Cardiac fibroblast (primary cell): ENCODE measurements at regions not wholly inside any gene's neighbourhood (a gene's known extent, or its start where the extent isn't known, plus 50 kb on each side); places are given as distances from the start of the nearest gene placed in this dataset.

ENCODE experiments used
- DNase-seq, 2 donors: peaks; one replicate each; pipeline versions ENCODE4 v3.0.0 to v3.0.0-alpha.2; 2010; ENCODE audit warnings: low read depth in 2 of 2
- H3K4me3 ChIP-seq, 2 donors: replicated peaks in 1 of 2; 1 replicate in 1 of 2; 2 replicates in 1 of 2; pipeline ENCODE4 v1.5.1; 2011; ENCODE audit warnings: low read depth in 2 of 2, low read length in 2 of 2, mild to moderate bottlenecking in 2 of 2, moderate library complexity in 1 of 2
- TF ChIP-seq, protein P1 (sequence below): IDR thresholded peaks from one replicate; pipeline ENCODE4 v1.5.1; 2011; ENCODE audit warnings: low read depth, mild to moderate bottlenecking, low read length, inconsistent platforms

DNA sequence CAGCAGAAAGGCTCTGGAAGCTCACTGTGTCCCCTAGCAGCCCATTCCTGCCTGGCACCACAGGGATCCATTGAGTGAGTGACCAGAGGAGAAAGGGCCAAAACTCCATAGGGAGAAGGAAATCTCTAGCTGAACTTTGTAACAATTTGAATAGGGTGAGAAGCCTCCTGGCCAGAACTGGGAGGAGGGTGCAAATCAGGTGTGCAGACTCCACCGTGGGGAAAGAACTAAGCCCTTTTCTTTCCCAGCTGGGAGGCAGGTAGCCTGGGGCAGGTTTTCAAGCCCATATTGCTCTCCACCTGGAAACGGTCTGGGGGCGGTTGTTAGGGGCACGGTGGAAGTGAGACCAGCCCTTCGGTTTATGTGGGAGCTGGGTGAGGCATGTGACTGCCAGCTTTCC, 227.2 kb downstream of the SNCA start:
- H3K4me3 ChIP-seq = no peak overlapping the region
- DNase-seq = no peak
- TF ChIP-seq, protein P1, sequence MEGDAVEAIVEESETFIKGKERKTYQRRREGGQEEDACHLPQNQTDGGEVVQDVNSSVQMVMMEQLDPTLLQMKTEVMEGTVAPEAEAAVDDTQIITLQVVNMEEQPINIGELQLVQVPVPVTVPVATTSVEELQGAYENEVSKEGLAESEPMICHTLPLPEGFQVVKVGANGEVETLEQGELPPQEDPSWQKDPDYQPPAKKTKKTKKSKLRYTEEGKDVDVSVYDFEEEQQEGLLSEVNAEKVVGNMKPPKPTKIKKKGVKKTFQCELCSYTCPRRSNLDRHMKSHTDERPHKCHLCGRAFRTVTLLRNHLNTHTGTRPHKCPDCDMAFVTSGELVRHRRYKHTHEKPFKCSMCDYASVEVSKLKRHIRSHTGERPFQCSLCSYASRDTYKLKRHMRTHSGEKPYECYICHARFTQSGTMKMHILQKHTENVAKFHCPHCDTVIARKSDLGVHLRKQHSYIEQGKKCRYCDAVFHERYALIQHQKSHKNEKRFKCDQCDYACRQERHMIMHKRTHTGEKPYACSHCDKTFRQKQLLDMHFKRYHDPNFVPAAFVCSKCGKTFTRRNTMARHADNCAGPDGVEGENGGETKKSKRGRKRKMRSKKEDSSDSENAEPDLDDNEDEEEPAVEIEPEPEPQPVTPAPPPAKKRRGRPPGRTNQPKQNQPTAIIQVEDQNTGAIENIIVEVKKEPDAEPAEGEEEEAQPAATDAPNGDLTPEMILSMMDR = no peak

DNA sequence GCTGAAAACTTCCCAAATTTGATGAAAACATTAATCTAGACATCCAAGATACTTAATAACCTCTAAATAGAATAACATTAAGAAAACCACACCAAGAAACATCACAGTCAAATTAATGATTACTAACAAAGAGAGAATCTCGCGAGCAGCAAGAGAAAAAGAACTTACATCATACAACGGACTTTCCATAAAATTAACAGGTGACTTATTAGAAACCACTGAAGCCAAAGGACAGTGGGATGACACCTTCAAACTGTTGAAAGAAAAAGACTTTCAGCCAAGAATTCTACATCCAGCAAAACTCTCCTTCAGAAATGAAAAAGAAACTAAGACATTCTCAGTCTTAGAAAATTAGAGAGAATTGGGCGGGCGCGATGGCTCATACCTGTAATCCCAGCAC, 232.0 kb downstream of the SNCA start:
- TF ChIP-seq, protein P1 = no peak
- H3K4me3 ChIP-seq = no peak overlapping the region
- no peak for DNase-seq

DNA sequence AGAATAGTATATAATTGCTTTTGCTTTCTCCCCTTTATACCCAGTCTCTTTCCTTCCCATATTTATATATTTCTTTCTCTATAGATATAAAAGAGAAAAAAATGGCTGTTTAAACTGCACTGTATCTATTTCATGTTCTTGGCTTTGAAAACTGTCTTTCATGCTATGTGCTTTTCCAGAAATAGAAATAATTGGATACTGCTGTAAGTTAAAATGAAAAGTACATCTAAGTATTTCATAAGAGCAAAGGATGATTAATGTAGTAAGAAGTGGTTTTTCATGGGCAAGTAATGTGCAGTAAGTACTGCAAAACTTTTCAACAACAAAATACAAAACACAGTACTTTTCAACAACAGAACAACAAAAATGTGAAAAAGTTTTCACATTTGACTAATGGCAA, 237.9 kb downstream of the SNCA start:
- DNase-seq = no peak
- TF ChIP-seq, protein P1 = no peak
- H3K4me3 ChIP-seq = no peak overlapping the region

DNA sequence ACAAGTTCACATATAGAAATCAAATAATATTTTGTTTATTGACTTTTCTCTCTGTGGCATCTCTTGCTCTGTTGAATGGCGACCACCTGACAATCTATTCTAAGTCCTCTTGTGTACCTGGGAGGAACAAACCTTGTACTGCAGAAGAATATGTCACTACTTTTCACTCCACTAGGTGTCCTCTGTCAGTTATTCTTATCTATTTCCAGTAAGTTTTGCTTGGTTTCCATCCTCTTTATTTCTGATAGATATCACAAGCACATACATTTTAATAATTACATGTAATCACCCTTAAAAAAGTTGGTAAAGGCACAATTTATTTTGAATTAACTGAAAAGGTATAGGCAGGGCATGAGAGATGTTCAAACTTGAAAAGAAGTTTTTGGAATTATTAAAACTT, 238.4 kb downstream of the SNCA start:
- TF ChIP-seq, protein P1 = no peak
- no peak overlapping the region for H3K4me3 ChIP-seq
- DNase-seq = peak; percentile 8 to 11

DNA sequence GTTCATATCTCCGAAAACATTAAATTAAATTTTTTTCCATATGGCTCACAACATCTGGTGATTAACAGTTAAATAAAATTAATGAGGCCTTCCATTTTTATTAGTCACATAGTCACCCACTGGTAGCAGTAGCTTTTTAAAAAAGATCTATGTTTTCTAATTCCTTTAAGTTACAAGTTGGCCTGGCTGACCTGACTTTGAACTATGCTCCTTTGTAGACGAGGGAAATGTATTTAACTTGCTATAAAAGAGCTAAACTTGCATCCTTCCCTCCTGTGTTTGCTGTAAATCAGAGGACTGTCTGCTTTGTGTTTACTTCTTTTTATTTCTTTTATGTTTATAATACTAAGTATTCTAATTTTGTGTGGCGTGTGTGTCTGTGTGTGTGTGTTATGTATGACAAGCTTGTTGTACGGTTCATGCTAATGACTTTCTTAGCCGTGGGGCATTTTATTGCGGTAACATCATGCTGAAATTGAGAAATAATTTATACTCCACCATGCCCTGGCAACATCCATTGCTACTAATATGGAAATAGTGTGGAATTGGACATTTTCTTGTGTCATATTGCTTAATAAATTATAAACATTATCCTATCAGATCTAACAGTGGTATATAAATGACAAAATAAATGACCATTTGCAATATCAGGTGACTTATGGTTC, 241.7 kb downstream of the SNCA start:
- TF ChIP-seq, protein P1 = no peak
- H3K4me3 ChIP-seq = no peak overlapping the region
- no peak for DNase-seq

DNA sequence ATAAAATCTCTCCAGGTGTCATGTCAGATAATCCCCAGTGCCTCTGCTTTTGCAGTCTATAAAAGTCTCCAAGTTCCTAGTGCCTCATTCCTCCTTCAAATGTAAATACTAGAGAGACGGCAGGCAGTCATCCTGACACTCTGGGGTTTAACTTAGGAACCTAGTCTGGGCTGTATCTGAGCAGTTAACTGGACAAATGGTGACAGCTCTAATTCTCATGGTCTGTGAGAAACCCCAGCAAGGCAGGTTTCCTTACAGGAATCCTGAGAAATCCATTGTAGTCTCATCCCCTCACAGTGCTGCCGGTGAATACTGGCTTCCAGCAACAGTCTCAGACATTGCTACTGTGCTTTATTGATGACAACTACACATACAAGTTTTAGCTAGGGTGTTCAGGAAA, 246.8 kb downstream of the SNCA start:
- TF ChIP-seq, protein P1 = no peak
- DNase-seq = no peak
- no peak overlapping the region for H3K4me3 ChIP-seq

DNA sequence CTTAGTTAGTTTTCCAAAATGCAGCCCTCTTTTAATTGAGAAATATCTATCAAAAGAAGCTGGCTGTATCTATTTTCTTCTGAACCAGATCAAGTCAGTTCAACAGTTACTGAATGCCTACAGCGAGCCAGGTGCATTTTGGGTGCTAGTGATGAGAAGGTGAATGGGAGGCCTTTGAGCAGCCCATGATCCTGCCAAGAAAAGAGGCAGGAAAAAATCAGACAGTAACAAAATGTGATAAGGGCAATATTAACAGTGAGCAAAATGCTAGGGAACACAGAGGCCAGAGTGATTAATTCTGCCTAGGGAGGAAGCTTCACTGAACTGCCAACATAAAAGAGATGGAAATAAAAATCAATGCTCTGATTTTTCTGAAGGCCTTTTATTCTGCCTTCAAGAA, 248.5 kb downstream of the SNCA start:
- TF ChIP-seq, protein P1 = no peak
- no peak for DNase-seq
- H3K4me3 ChIP-seq = no peak overlapping the region
